GM18499 (cell line): ENCODE measurements at regions not wholly inside any gene's neighbourhood (a gene's known extent, or its start where the extent isn't known, plus 50 kb on each side); places are given as distances from the start of the nearest gene placed in this dataset.

ENCODE experiments used
- ATAC-seq: cut with Tn5 transposase; IDR thresholded peaks from one replicate; pipeline ENCODE4 v1.9.1; 2021; ENCODE audit warnings: moderate number of reproducible peaks; ENCODE audit not compliant: insufficient read depth, unreplicated experiment

DNA sequence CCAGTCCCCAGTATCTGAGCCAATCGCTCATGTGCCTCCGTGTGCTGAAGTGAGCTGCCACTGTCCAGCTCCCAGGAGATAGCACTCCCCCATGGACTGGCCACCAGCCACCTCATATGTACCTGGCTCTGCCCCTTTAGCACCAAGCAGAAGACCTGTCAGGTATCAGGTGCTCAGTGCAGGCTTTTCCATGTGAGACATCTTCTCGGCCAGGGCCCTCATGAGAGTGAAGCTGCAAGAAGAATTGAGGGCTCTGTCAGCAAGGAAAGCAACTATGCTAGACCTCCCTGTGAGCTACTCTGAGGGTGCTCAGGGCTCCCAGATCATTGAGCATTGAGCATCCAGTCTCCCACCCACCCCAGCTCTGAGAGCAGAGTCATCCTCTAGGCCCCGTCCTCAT lies 264.2 kb upstream of the ADAMTS16 start:
- ATAC-seq, result no peak

DNA sequence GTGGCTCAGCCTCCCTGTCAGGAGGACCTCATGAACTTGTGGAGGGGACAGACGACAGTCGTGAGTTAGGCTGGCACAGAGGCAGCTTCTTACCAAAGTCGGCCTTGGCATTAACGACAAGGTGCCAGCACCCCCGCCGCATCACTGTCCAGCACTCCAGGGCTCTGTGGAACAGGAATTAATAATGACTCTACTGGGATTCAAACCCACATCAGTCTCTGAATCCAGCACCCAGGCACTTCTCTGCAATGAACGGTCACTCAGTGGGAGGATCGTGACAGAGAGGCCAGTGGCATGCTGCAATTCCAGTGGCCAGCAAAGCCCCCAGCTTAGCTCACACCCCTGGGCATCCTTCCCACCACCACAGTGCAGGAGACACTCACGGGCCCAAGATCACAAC lies 263.3 kb upstream of the ADAMTS16 start:
- no peak for ATAC-seq

DNA sequence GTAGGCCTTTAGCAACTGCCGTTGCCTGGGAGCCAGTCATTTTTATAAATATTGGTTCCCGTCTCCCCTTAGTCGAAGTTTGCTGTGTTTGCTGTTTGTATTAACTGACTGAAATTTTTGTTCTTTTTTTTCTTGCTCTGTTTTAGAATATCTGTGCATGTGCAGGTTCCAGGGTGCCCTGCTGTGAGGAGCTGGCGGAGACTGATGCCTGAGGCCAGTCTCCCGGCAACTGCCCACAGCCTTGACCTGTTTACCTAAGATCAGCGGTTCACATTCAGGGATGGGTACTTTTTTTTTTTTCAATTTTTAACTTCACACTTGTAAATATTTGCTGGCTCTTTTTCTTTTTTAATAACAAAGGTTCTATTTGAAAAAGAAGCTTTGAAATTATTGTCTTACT lies 262.6 kb upstream of the ADAMTS16 start:
- ATAC-seq, result no peak

DNA sequence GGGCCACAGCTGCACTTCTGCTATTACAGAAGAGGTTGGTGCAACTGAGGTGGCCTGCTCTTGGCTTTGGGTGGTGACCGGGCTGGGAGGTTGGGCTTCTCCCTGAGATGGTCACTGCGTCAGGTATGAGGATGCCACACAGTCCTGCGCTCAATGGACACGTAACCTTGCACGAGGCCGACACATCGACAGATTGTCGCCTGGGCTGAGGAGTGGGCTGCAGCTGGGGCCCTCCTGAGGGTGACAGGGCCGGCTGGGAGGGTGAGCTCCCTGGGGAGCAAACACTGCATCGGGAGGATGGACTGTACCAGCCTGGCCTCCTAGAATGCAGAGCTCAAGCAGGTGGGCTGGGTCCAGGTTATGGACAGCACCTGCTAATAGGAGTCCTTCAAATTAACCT lies 261.1 kb upstream of the ADAMTS16 start:
- ATAC-seq, result no peak

DNA sequence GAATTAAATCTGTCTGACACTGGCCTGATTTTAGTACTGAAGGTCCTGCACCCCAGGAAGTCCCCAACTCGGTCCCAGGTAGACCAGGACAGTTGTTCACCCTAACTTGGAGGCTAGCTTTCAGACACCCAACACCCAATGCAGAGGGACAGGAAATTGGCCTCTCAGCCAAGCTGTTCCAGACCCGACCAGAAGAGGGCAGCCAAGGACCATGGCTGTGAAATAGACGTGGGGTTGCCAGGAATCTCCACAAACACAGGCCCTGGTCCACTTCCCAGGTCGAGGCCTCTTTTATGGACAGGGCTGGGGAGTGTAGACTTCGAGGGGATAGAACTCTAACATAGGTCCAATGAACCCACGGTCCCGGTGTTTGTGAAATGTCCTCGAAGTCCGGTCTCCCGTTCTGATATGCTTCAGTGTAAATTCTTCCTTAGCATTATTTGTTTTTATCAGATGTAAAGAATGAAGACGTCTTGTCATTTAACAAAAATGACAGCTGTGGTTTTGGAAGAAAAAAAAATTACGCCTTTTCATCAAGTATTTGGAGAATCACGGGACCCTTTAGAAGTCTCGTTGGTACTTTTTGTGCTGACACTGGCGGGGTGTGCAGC lies 260.3 kb upstream of the ADAMTS16 start:
- no peak for ATAC-seq

DNA sequence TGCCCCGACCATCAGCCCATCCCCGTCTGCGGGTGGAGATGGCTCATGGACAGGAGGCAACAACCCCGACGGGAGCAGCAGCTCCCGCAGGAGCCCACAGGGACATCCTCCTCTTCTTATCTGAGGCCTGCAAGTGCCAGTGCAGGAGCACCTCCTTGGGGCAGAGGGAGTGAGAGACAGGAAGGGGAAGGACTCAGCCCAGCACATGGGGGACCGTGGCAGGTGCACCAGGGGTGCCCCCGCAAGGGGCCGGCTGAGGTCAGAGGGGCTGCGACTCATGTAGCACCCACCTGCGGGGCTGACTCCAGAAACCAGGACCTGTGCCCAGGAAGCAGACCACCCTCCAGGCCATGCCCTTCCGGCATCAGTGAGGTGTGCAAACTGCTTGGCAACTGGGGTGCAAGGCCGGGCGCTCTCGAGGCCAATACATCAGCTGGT lies 259.8 kb upstream of the ADAMTS16 start:
- ATAC-seq, result no peak

DNA sequence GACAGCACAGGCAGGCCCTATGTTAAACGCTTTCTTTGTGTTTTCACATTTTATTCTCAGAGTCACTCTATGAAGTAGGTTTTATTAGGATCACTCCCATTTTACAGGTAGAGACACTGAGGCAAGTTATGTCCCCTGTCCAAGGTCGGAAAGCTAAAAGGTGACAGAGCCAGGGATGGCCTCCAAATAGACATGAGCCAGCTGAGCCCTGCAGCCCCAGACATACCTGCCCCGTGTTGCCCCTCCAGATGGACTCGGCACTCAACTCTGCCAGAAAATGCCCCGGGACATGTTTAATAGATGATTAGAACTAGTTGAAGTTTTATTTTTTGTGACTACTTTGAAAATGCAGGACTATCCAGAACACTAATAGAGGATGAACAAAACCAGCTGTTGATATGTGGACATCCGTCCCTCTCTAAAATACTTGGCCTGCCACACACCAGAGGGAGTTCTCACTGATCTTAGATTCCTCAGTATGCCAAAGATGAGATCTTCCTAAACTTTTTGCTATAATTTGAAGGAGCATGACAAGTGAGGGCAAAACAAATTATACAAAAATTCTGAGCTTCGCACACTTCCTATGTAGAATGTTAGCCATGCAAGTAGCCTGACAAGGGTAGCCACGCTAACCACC lies 258.6 kb upstream of the ADAMTS16 start:
- ATAC-seq, result no peak

DNA sequence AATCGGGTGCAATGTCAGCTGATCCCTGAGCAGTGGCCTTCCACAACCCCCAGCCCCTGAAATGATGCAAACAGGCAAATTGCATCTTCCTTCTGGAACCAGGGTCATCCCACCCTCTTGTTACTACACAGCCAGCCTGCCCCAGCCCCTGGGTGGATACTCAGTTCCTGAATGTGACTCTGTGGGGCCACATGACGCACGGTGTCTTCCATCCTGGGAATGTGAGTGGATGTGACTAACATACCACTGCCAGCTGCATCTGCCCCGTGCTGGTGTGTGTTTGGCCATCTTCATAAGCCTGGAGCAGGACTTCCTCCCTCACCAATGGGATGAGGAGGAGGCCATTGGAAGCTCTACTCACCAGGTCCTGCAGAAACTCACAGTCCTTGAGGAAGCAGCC lies 257.9 kb upstream of the ADAMTS16 start:
- no peak for ATAC-seq

DNA sequence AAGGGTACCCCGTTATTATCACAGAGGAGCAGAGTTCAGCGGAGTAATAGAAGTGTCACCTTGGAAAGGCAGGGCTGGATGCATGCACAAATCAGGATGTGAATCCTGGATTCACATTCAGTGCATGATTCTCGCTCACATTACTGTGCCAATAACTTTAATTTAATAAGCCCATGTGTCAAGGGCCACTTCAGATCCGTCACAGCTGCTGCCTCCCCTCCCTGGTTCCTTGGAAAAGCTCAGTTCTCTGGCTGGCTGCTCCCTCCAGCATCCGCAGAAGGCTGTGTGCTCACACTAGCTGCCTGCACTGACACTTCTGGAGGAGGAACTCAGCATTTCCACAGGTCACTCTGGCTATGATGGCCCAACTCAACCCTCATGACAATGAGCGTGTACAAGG lies 256.8 kb upstream of the ADAMTS16 start:
- ATAC-seq, result no peak

DNA sequence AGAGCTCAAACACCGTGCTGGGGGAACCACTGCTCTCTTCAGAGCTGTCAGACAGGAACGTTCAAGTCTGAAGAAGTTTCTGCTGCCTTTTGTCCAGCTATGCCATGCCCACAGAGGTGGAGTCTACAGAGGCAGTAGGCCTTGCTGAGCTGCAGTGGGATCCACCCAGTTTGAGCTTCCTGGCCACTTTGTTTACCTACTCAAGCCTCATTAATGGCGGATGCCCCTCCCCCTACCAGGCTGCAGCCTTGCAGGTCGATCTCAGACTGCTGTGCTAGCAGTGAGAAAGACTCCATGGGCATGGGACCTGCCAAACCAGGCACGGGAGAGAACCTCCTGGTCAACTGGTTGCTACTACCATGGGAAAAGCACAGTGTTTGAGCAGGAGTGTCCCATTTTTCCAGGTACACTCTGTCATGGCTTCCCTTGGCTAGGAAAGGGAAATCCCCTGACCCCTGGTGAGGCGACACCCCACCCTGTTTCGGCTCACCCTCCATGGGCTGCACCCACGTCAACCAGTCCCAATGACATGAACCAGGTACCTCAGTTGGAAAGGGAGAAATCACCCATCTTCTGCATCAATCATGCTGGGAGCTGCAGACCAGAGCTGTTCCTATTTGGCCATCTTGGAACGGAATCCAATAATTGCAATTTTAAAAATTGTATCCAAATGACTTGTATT lies 246.9 kb upstream of the ADAMTS16 start:
- no peak for ATAC-seq

DNA sequence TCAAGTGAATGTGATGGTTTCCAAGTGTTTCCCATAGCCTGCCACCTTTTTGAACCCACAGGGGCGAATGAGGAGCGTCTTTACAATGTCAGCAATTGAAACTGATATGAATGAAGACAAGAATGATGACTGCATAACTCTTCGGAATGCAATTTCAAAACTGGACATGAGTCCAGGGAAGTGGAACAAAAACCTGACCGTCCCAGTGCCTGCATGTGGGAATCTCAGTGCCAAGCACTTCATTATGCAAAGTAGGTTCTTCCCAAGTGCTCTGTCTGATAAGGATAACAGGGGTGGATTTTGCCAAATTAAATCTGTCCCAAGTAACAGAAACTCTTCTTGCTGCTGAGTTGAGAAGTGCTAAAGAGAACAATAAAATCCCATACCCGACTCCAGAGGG lies 243.8 kb upstream of the ADAMTS16 start:
- ATAC-seq, result no peak

DNA sequence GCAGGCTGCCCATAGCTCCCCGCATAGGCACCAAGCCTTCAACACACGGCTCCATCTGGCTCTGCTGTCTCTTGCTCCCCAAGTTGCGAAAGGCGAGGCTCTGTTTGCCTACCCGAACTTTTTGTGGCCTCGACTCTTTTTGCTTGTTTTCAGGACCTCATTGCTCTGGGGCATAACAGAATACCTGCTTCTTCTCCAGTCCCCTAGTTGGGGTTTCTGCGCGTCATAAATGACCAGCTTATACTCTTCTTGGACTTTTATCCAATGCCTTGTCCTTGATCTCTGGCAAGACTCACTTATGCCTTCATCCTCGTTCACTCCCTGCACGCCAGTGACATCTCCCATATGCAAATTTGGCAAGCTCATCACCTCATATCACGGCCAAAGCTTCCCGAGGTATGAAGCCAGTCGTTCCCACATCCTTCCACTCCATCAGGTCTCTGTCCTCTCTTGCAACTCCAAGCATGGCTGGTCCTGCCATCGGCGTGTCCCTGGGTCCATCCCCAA lies 238.8 kb upstream of the ADAMTS16 start:
- ATAC-seq, result no peak

DNA sequence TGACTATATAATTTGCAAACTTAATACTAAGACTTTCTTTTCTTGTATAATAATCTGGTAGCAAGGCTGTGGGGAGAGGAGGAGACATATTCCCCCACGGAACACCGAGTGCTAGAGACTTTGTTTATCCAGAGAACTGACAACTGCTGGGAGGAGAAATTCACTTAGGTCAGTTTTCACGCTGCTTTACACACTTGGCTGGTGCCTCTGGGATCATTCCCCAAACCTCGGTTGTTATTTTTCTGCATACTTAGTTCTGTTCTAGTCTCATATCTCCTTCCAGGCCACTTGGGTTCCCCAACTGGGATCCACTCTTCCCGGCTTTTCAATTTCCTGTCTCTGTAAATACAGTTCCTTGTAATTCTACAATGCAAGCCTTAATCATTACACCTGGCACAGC lies 238.2 kb upstream of the ADAMTS16 start:
- no peak for ATAC-seq

DNA sequence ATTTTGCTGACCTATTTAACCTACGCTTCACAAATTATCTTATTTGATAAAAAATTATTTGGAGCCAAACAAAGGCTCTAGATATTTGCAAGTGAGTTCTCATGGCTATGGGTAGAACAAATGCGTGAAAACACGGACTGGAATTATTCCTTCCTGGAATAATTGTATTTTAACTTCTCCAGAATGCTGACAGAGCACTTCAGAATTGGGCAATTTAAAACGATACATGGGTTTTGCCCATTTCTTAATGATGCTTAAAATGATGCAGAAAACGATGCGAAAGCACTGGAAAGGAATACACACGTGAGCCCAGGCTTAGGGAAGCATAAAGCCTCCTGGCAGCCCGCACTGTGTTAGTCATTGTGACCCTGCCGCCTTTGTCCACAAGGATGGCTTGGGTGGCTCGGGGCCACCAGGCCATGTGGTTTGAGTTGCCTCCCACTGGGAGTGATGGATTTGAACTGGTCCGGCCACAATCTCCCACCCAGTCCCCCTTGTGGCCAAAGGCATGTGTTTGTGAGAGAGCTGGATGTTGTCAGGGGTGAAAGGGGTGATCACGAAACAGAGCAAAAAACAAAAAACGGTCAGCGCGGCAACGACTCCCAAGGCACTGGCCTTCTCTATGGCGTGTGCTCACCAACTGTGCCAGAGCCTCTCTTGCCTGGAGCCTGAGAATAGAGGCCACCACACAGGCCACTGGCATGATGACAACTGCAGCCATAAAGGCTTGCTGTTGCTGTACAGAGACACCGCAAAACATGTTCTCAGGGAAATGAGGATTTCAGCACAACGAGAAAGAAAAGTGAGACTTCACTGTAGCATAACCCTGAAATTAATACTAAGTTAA lies 234.2 kb upstream of the ADAMTS16 start:
- no peak for ATAC-seq

DNA sequence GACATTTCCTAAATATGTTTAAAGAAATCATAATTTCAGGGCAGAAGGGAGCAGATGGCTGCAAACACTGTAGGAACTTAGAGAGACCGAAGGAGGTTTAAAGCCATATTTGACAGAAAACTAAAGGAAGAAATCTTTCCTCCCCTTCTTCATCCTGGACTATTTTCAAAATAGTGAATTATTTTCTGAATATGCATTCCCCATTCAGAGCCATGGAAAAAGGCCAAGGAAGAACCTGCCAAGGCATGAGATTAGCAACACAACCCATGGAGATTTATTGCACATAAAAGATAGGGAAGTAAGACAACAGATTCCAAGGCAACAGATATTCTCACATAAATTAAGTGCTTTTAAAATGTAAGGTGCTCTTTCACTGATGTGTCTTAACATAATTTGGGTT lies 233.3 kb upstream of the ADAMTS16 start:
- ATAC-seq, result no peak

DNA sequence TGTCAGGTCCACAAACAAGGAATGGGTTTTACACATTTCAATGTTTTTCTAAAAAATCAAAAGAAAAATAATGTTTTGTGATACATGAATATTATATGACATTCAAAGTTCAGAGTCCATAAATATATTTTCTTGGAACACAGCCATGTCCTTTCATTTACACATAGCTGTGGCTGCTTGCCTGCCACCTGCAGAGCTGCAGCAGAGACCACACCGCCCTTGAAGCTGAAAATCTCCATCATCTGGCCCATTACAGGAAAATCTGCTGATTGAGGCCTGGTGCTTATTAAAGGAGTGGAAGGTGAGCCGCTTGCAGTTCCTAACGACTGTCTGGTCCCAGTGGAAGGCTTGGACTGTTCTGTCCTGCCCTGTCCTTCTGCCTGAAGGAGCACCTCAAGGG lies 232.6 kb upstream of the ADAMTS16 start:
- ATAC-seq, result no peak

DNA sequence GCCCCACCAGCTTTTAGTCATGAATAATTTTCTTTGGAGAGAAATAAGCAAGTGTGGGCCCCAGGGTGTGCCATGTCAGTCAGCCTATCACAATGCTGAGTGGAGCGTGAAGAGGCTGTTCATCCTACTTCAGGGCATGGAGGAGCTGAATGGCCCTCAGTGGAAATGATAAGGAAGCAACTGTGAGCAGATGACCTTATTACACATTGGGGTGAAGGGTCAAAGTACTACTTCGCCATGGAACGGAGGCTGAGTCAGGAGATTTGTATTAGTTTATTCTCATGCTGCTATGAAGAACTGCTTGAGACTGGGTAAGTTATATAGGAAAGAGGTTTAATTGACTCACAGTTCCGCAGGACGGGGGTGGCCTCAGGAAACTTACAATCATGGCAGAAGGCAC lies 231.0 kb upstream of the ADAMTS16 start:
- ATAC-seq, result no peak

DNA sequence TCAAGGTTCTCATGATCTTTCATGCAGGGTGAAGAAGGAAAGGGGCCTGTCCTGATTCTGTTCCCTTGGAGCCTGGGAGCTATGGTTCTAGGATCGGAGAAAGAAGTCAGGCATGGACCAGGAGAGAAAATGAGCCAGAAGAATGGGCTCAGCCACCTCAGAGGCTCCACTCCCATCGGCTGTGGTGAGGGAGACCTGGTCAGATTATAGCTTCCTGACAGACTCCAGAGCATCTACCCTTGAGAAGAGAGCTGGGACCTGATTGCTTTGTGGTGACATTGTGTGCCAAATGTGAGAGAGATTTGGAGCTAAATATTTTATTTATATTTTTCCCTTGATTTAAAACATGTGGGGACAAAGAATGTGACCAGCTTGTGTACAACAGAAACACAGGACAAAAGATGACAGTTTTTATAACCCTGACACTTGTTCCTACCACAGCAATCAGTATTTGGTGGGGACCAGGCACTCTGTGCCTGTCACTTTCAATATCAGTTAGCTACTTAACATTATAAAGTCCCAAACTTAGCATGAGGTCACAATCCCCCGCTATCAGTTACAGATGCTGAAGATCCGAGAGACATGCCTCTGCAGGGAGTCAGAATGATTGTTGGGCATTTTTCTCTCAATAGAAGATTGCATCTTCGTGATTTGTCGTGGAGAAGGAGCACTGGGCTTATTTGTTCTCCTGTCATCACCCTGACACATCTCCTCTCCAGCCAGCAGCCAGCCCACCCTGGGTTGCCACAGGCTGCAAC lies 228.3 kb upstream of the ADAMTS16 start:
- no peak for ATAC-seq

DNA sequence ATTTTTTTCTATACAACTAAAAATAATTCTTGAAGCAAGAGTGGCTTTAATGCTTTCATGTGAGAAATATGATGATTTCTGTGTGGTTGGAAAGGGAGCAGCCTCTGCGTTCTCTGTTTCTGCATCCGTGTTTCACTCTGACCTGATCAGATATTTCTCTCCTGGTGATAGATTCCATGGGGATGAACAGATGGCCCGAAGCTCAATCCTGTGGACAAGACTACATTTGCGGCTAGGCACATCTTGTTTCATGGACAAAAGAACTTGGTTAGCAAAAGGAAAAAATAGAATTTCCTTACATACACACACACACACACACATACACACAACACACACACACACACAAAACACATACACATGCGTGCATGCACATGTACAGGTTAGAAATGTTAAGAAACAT lies 218.2 kb upstream of the ADAMTS16 start:
- no peak for ATAC-seq

DNA sequence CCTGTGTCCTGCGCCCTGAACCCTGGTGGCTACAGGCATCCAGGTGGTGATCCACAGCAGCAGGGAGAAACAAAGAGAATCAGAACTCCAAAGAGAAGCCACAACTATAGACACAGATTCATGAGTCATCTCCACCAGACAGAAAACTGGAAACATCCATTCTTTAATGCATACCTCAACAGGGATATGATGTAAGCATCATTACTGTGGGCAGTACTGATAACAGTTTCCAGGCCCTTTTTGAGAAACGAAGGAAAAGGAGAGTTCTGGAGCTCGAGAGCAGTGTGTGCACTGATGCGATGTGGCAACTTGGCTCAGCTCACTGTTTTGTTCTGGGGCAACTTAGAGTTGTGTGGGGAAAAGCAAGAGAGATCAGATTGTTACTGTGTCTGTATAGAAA lies 215.6 kb upstream of the ADAMTS16 start:
- no peak for ATAC-seq
